Renal cortex interstitium (tissue), 11 donors: ENCODE measurements at regions not wholly inside any gene's neighbourhood (a gene's known extent, or its start where the extent isn't known, plus 50 kb on each side); places are given as distances from the start of the nearest gene placed in this dataset.
"Not testable (repeated sequence)": the region's sequence is repeated elsewhere in the genome, so short reads cannot be mapped to it uniquely, and the experiment has no call there.

Experiments
- DNase-seq, 11 donors: peaks; one replicate each; pipeline ENCODE4 v3.0.0-alpha.2; 2013; ENCODE audit warnings: low read depth in 9 of 11, low spot score in 4 of 11; ENCODE audit errors: extremely low read depth in 1 of 11

DNA sequence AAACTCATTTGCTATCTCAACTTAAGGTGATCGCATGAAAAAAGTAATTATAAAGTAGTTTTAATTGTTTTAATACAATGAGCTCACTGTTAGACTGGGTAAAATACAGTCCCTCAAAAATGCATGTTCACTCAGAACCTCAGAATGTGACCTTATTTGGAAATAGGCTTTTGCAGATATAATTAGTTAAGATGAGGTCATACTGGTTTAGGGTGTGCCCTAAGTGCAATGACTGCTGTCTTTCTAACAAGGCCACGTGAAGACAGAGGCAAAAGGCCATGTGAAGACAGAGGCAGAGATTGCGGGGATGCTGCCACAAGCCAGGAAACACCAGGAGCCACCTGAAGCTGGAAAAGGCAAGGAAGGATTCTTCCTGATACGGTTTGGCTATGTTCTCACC is 262.1 kb downstream of the NKX6-1 start:
- no peak for DNase-seq

GRCh38 chr4:84235126-84235944 is 263.8 kb downstream of the NKX6-1 start:
- no peak for DNase-seq

- DNase-seq: no peak
These were observed 266.6 kb downstream of the NKX6-1 start for GRCh38 chr4:84232309-84233095.

DNA sequence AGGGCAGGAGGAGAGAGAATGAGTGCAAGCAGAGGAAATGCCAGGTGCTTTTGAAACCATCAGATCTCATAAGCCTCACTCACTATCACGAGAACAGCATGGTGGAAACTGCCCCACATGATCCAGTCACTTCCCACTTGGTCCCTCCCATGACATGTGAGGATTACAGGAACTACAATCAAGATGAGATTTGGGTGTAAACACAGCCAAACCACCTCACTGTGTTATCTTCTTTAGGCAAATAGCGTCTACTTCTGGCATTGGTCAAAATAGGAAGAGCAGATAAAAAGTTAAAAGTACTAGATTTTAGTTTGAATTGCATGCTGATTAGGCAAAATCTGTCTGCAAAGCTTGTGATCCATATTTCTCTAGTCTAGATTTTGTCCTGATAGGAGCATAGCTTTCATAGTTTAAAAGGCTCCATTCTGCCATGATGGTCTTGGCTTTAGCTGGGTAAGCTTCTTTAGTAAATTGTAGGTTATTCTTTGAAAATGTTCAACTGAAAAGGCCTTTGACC is 267.5 kb downstream of the NKX6-1 start:
- DNase-seq: no peak

GRCh38 chr4:84224522-84224921 is 274.6 kb downstream of the NKX6-1 start:
- no peak for DNase-seq

DNA sequence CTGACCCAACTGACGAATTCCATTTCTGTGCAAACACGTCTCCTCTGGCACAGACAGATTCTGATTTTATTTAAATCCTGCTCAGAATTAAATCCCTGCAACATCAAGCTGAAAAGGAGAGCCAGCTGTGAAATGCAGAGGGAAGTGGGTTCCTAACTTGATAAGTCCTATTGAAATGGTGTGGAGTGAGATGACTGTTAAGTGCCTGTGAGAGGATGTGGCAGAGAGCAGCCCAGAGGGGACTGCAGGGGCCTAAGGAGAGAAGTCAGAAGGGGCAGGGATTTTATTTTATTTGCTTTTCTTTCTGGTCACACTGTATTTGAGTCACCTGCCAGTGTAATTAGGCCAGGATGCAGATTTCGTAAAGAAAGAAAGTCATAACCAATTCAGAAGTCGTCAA is 277.4 kb downstream of the NKX6-1 start:
- DNase-seq: no peak

DNA sequence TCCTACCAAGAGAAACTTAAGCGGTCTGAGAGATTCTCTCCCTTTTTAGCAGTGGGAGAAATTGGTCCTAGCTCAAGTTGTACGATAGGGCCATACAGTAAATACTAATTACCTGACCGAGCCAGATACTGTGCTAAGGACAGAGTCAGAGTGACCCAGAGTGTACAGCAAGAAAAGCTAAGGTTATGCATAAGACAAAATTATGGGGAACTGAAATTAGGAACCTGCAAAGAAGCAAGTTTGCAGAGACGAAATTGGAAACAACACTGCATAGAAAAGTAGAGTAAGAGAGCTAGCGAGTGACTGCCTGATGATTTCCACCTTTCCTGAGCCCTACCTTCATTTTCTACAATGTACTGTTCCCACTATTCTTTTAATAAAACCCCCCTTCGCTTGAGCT is 278.1 kb downstream of the NKX6-1 start:
- DNase-seq: no peak

- DNase-seq: no peak
These were observed 279.4 kb downstream of the NKX6-1 start for GRCh38 chr4:84219656-84220055.

DNA sequence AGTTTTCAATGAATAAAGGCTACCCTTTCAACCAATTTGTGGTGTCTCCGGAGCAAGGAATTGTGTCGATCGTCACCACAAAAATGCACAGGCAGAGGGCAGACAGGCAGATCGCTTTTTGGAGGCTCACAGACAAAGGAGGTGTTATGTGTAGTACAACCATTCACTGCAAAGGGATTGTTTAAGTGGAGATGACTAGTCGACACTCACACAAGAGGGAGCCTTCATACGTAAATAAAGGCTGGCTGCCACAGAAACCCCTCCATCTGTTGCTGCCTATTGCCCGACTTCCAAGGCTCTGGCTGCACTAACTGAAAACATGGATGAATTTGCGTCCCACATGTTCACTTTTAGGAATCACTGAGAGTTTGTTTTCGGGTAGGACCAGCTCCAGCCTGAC is 281.1 kb downstream of the NKX6-1 start:
- no peak for DNase-seq

DNA sequence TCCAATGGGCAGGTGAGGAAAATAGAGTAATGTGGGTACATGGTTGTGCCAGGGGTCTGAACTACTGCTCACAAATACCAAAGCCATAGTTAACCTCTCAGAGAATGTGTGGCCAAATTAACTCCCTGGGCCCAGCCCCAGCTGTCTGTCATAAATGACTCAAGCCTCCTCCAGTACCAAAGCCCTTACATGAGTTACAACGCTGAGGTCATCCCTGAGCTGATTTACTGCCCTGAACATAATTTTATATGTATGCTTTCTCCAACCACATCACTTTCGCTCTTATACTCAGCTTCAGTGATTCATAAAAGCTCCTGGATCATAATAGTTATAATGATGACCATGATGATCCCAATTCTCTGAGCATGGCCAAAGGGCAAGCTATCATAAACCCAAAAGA is 283.9 kb downstream of the NKX6-1 start:
- DNase-seq: no peak

DNA sequence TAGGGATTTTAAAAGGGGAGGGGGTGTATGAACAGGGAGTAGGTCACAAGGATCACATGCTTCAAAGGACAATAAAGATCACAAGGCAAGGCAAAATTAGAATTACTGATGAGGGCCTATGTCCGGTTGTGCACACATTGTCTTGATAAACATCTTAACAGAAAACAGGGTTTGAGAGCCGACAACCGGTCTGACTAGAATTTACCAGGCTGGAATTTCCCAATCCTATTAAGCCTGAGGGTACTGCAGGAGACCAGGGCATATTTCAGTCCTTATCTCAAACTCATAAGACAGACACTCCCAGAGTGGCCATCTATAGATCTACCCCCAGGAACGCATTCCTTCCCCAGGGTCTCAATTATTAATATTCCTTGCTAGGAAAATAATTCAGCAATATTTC is 292.9 kb downstream of the NKX6-1 start:
- not testable (repeated sequence) for DNase-seq

DNA sequence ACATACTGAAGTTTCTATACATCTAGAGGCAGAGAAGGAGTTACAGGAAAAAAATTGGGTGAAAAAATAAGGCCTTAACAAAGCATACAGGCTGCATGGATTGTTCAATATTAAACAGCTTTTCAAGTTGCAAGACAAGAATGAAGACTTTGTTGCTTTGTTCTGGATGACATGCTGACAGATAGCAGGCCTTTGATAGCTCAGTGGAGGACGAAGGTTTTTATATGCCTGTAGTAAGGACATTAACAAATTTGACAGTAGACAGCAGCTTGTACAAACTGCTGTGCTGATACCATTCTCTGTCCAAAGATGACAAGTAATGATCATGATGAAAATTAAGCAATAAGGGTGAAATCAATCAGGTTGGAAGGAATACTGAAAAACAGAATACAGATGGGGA is 309.9 kb downstream of the NKX6-1 start:
- no peak for DNase-seq

- no peak for DNase-seq
These were observed 319.7 kb downstream of the NKX6-1 start for GRCh38 chr4:84179409-84179808.

DNA sequence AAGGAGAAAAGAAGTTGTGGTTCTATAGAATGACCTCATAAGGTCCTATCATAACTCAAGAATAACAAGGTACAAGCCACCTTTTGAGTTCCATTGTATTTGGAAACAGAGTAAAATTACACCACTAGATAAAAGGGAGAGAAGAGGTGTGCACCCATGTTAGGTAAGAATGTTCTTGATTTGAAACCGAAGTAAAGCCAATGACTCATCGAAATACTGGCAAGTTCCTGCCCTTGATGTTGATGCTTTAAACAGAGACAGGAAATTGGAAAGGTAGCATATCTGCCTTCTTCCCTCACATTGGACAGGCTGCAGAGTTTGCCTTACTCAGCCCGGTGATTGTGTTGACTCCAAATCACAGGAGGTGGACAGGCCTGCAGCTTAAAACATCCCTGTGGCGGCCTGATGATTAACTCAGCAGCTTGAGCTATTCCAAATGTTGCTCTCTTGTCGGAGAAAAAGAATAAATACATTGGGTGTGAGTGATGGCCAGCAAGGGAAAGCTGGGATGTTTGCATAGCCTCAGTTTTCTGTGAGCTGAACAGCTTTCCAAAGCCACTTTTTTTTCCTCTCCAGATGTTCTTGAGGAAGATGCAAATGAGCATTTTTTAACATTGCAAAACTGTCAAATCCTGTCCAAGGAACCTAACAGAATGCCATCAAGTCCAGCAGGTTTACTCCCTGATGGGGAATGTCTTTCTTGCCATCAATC is 321.1 kb downstream of the NKX6-1 start:
- DNase-seq: no peak

GRCh38 chr4:84176016-84176415 is 323.1 kb downstream of the NKX6-1 start:
- no peak for DNase-seq

- no peak for DNase-seq
These were observed 327.2 kb downstream of the NKX6-1 start for GRCh38 chr4:84171871-84172270.

- no peak for DNase-seq
These were observed 331.5 kb downstream of the NKX6-1 start for GRCh38 chr4:84167564-84167963.

- DNase-seq: no peak
These were observed 332.0 kb downstream of the NKX6-1 start for GRCh38 chr4:84167093-84167492.

DNA sequence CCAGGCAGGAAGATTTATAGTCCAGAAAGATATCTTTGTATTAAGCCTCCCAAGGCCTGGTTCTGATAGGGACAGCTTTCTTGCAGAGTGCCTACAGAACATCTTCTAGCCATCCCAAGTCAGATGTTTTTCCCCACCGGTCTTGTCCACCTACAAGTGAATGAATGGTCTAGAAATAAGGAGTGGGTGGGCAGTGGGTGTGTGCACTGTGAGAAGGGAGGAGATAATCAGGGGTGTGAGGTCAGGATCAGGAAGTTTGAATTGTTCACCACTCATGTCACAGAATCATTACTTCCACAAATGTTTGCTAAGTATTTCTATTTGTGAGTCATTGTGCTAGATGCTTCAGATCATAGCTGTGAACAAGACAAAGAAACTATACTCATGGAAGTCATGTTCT is 332.6 kb downstream of the NKX6-1 start:
- no peak for DNase-seq

- DNase-seq: no peak
These were observed 334.9 kb downstream of the NKX6-1 start for GRCh38 chr4:84164201-84164600.
